ENCODE measurements at regions not wholly inside any gene's neighbourhood (a gene's known extent, or its start where the extent isn't known, plus 50 kb on each side); places are given as distances from the start of the nearest gene placed in this dataset.

DNA sequence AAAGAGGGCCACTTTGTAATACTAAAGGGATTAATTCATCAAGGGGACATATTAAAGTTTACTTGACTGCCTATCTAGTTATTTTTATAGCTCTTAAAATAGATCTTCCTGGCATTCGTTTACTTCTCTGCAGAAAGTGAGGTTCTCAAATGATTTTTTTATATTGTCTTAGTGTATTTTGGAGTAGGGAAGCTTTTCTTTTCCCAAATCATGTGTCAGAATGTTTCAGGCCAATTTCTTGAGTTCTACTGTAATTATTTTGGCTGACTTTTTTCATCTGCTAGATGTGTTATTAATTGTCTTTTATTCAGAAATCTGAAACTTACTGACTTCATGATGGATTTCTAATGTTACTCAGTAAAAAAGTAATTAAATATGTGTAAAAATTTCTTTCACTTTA lies 60.2 kb upstream of the FBXL7 start:
- no peak overlapping the region for H3K4me3 ChIP-seq (ENCODE audit: low read depth in 1 of 2, low read length in 1 of 2)
- no peaks in the 10 kb centered on the region for H3K36me3 ChIP-seq
- H3K4me1 ChIP-seq (ENCODE audit: control insufficient read depth in 1 of 2, insufficient read depth in 1 of 2, low read depth in 1 of 2, low read length in 1 of 2) = no peaks in the 10 kb centered on the region
- no peak overlapping the region for H3K27ac ChIP-seq
- H3K9me3 ChIP-seq = no peaks in the 10 kb centered on the region
- TF ChIP-seq, protein P1, sequence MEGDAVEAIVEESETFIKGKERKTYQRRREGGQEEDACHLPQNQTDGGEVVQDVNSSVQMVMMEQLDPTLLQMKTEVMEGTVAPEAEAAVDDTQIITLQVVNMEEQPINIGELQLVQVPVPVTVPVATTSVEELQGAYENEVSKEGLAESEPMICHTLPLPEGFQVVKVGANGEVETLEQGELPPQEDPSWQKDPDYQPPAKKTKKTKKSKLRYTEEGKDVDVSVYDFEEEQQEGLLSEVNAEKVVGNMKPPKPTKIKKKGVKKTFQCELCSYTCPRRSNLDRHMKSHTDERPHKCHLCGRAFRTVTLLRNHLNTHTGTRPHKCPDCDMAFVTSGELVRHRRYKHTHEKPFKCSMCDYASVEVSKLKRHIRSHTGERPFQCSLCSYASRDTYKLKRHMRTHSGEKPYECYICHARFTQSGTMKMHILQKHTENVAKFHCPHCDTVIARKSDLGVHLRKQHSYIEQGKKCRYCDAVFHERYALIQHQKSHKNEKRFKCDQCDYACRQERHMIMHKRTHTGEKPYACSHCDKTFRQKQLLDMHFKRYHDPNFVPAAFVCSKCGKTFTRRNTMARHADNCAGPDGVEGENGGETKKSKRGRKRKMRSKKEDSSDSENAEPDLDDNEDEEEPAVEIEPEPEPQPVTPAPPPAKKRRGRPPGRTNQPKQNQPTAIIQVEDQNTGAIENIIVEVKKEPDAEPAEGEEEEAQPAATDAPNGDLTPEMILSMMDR (IDR thresholded peaks at IDR 0.05) = no peak
- H3K27me3 ChIP-seq = no peaks in the 10 kb centered on the region

DNA sequence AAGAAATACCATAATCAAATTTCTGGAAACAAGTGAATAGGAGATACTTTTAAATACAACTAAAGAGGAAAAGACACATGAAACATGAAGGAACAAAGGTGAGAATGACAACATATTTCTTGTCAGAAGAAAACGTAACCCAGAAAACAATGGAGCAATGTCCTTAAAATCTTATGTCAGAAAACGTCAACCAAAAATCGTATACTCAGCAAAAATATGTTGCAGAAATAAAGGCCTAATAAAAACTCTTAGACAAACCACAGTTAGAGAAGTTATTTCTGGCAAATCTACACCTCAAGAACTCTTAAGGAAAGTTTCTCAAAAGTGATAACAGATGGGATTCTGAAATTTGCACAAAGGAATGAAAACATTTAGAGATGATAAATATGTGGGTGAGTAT lies 66.3 kb upstream of the FBXL7 start:
- TF ChIP-seq, protein P1 (IDR thresholded peaks at IDR 0.05) = no peak
- Histone ChIP-seq H3K4me1 (ENCODE audit: control insufficient read depth in 1 of 2, insufficient read depth in 1 of 2, low read depth in 1 of 2, low read length in 1 of 2) (no peaks in the 10 kb centered on the region), H3K36me3 (no peaks in the 10 kb centered on the region)

DNA sequence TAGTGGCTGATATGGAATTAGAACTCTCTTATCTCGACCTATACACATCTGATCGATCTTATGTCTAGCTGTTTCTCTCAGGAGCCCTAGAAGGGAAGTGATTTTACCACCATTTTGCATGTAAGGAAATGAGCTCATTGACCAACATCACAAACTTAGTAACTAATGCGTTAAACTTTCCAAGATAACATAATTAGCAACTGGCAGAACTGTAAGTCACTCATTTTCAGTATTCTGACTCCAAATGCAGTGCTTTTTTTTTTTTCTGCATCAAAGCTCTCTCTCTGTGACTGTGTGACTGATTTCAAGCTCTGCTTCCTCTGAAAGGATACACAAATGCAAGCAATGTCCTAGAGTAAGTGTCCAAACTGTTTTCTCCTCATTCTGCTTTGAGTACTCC lies 68.1 kb upstream of the FBXL7 start:
- no peaks in the 10 kb centered on the region for H3K27me3 ChIP-seq
- H3K4me1 ChIP-seq (ENCODE audit: control insufficient read depth in 1 of 2, insufficient read depth in 1 of 2, low read depth in 1 of 2, low read length in 1 of 2) = no peaks in the 10 kb centered on the region
- H3K27ac ChIP-seq = no peak overlapping the region
- H3K4me3 ChIP-seq (ENCODE audit: low read depth in 1 of 2, low read length in 1 of 2) = no peak overlapping the region
- H3K9me3 ChIP-seq = no peaks in the 10 kb centered on the region
- TF ChIP-seq, protein P1 (IDR thresholded peaks at IDR 0.05) = no peak
- no peaks in the 10 kb centered on the region for H3K36me3 ChIP-seq

More for the DNA sequence above, 66.3 kb upstream of the FBXL7 start:
- no peak overlapping the region for H3K27ac ChIP-seq
- H3K9me3 ChIP-seq = no peaks in the 10 kb centered on the region
- no peak overlapping the region for H3K4me3 ChIP-seq (ENCODE audit: low read depth in 1 of 2, low read length in 1 of 2)
- H3K27me3 ChIP-seq = no peaks in the 10 kb centered on the region

DNA sequence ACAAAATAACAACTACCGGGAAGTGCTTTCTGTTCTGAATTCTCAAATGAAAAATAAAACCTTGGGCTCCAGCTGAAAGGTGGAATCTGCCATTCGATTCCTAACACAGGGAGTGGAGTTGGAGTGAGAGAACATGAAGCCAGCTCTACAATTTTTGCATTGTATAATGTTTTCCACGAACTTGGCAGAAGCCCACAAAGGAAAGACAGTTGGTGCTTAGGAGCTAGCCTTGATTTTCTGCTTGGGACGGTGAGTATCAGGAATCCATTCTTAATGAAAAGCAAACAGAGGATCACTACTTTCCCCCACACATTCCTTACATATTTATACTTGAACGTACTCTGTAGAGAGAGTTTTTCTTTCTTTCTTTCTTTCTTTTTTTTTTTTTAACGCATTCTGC lies 74.2 kb upstream of the FBXL7 start:
- Histone ChIP-seq H3K9me3 (no peaks in the 10 kb centered on the region), H3K36me3 (no peaks in the 10 kb centered on the region), H3K4me1 (ENCODE audit: control insufficient read depth in 1 of 2, insufficient read depth in 1 of 2, low read depth in 1 of 2, low read length in 1 of 2) (no peaks in the 10 kb centered on the region), H3K27ac (no peak overlapping the region), H3K27me3 (no peaks in the 10 kb centered on the region), H3K4me3 (ENCODE audit: low read depth in 1 of 2, low read length in 1 of 2) (no peak overlapping the region)
- TF ChIP-seq, protein P1 (IDR thresholded peaks at IDR 0.05) = no peak

DNA sequence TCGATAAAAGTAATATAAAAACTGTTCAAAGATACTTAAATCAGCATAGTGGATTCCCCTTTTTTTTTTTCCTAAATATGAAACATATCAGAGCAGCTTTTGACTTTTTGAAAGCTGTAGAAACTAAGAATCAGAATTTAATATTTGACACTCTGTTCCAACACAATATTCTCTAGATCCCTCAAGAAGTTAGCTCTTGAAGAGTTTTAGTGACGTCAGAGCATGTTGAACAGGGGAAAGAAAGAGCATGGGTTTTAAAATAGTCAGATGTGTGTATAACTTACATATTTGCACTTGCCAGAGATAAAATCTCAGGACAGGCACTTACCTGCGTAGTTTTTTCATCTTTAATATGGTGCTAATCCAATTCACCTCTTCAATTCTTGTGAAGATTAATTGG lies 75.2 kb upstream of the FBXL7 start:
- H3K4me3 ChIP-seq (ENCODE audit: low read depth in 1 of 2, low read length in 1 of 2) = no peak overlapping the region
- H3K36me3 ChIP-seq = no peaks in the 10 kb centered on the region
- TF ChIP-seq, protein P1 (IDR thresholded peaks at IDR 0.05) = no peak
- no peaks in the 10 kb centered on the region for H3K4me1 ChIP-seq (ENCODE audit: control insufficient read depth in 1 of 2, insufficient read depth in 1 of 2, low read depth in 1 of 2, low read length in 1 of 2)
- no peaks in the 10 kb centered on the region for H3K9me3 ChIP-seq
- H3K27ac ChIP-seq = no peak overlapping the region
- H3K27me3 ChIP-seq = no peaks in the 10 kb centered on the region

DNA sequence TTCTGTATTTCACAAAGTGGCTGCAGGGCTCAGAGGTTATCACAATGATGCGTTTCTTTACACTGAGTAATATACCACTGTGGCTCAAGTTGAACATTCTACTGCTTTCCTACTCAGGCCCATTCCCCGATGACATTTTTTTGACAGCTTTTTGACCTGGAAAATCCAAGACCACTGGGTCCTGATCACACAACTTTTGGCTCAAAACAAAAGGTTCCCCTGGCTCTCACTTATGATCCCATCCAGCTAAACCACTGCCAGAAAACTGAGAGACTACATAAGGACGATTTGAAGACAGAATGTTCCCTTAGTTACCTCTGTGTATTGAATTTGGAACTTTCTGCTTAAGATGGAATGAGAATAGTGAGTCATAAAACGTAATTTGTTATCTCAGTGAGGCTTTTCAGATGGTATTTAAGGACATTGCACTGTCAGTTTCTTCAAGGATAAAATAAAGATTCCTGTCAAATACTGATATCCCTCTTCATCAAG lies 78.0 kb upstream of the FBXL7 start:
- Histone ChIP-seq H3K36me3 (no peaks in the 10 kb centered on the region), H3K4me1 (ENCODE audit: control insufficient read depth in 1 of 2, insufficient read depth in 1 of 2, low read depth in 1 of 2, low read length in 1 of 2) (no peaks in the 10 kb centered on the region), H3K9me3 (no peaks in the 10 kb centered on the region), H3K27me3 (no peaks in the 10 kb centered on the region), H3K4me3 (ENCODE audit: low read depth in 1 of 2, low read length in 1 of 2) (no peak overlapping the region), H3K27ac (no peak overlapping the region)
- TF ChIP-seq, protein P1 (IDR thresholded peaks at IDR 0.05) = no peak

Measured in neutrophil (primary cell).